ENCODE measurements at regions not wholly inside any gene's neighbourhood (a gene's known extent, or its start where the extent isn't known, plus 50 kb on each side); places are given as distances from the start of the nearest gene placed in this dataset.

DNA sequence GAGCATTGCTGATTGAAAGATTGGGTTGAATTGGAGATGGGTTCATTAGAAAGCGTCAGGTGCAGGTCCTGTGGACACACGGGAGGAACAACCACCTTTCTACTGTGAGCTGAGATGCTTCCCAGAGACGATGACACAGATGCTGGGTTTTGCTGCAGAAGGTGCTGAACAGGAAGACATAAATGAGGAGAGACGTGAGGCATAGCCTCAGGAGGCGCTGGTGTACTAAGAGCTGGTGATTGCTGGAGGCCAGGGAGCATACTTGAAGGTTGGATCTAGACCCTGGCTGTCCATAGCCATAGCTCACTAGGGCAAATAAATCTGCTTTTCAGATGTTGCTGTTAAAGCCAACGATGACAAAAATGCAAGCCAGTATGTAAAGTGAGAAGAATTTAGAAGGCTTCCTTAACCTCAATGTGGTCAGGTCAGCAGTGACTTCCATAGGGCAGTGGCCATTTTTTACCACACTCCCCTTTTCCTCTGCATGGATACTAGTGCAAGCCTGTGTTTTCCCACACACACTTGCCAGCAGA, 153.7 kb downstream of the SOX11 start:
- DNase-seq = no peak

GRCh38 chr2:5846881-5847280, 154.7 kb downstream of the SOX11 start:
- no peak for DNase-seq

GRCh38 chr2:5849562-5849961, 157.4 kb downstream of the SOX11 start:
- DNase-seq = no peak

- DNase-seq = no peak
Measured at GRCh38 chr2:5851410-5851809, 159.2 kb downstream of the SOX11 start.

DNA sequence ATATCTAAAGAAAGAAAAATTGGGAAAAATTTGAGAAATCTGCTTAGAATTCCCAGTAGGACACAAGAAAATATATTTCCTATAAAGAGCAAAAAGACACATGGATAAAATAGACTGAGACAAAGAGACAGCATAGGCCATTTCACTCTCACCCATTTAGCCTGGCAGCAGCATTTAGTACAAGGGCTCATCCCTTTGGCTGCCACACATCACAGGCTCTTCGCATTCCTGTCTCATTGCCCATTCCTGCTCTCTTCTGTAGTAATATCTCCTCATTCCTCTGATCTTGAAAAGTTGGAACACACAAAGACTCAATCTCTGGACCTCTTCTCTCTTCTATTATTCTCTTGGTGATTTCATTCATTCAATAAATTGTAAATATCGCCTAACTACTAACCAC, 162.6 kb downstream of the SOX11 start:
- DNase-seq = no peak

DNA sequence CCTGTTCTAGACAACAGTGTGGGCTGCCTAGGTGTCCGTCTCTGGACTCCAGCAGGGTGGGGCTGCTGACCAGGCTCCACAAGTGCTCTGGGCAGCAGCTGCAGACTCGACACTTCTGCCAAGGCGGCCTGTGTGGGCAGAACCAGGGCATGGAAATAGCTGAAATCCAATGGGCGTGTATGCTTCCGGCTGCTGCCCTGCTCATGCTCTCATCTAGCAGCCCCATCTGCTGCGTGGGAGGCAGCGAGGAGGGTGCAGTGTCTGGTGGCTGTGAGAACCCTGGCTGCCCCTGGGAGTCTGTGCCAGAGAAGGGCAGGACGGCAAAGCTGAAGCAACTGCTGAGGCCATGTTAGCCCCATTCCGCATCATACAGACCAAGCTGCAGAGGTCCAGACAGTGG, 174.9 kb downstream of the SOX11 start:
- no peak for DNase-seq

- no peak for DNase-seq
Measured at GRCh38 chr2:5868931-5869330, 176.7 kb downstream of the SOX11 start.

GRCh38 chr2:5869936-5870335, 177.8 kb downstream of the SOX11 start:
- no peak for DNase-seq

- DNase-seq = no peak
Measured at GRCh38 chr2:5877360-5877759, 185.2 kb downstream of the SOX11 start.

DNA sequence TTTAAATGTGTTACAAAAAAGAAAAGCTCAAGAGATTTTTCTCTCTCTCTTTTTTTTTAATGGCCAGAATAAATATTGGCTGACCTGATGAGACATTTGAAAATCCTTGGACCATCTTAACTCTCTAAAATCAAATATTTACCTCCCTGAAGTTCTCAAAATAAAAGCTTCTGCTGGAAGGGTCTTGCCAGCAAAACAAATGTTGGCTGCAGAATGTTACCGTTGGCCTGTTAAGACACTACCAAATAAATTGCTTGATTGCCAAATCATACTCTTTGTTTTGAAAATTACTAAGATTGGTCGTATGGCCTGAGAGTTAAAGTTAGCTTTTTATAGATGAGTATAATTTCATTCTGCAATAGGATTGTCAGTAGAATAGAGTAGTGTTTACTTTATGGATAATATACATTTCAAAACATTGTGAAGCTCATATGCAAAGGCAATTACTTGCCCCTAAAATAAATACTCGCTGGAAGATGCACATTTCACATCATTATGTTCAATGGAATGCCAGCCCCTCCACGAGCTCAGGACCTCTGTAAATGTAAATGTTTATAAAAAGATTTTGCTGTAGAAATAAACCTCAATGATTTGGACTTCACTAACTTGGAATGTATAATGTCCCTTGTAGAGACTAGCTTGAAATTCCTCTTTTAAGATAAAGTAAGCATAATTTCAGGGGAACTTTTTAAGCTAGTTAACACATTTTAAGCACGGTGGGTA, 193.4 kb downstream of the SOX11 start:
- DNase-seq = no peak

DNA sequence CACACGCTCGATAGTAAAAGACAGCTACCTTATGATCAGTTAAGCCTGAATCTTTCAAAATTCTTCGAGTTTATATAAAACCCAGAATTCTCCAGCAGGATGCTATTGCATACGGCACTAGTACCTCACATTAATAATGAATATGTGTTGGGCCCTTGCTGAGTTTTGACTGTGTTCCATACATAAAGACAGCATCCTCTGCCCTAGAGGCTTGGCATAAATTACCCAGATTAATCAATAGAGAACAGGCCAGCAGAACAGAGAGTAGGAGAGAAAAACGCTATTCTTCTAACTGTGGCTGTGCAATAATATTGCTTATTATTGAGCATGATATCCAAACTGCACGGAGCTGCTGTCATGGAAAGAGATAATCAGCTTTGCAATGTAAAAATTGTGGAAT, 194.3 kb downstream of the SOX11 start:
- no peak for DNase-seq

- DNase-seq = no peak
Measured at GRCh38 chr2:5888126-5888525, 195.9 kb downstream of the SOX11 start.

GRCh38 chr2:5889519-5889918, 197.3 kb downstream of the SOX11 start:
- DNase-seq = no peak

GRCh38 chr2:5894355-5894754, 202.2 kb downstream of the SOX11 start:
- DNase-seq = no peak

DNA sequence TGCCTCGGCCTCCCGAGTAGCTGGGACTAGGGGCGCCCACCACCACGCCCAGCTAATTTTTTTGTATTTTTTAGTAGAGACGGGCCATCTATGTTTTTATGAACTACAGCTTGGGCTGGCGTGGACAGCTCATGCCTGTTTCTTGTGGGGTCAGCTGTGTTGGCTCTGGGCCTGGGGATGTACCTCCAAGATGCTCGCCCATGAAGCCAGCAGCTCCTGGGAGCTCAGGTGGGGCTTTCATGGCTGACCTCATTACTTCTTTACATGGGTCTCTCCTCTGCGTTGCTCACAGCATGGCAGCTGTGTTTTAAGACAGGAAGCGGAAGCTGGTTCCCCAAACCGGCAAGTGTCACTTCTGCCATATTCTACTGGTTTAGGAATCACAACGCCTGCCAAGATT, 203.1 kb downstream of the SOX11 start:
- DNase-seq = no peak

GRCh38 chr2:5897249-5897648, 205.1 kb downstream of the SOX11 start:
- no peak for DNase-seq

DNA sequence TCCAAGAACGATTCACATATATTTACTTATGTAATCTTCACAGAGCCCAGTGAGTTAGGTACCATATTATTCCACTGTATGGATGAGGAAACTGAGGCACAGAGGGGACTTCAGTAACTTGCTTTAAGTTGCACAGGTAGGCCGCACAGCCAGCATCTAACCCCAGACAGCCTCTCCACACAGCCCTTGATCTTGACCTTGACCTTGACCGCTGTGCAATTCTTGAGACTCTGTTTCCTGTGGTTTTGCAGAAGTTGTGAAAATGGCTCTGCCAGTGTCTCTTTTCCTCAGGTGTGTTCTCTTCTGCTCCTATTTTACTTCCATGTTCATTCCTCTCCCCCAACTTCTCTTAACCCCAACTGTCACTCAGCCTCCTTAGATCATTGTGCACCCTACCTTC, 206.5 kb downstream of the SOX11 start:
- DNase-seq = no peak

DNA sequence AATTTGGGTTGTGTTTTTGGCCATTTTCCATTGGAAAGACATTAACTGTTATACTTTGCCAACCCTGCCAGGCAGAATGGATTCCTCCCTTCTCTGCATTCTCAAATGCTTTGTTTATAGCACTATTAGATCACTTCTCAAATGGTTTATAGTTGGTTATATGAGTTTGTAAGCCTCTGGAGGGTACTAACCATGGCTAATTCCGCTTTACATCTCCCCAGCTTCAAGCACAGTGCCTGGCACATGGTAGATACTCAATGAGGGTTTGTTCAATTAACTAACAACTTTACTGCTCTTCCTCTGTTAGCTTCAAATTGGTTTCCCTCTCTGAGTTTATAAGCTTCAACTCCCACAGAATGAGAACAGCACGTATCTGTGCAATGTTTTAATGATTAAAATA, 213.5 kb downstream of the SOX11 start:
- no peak for DNase-seq

DNA sequence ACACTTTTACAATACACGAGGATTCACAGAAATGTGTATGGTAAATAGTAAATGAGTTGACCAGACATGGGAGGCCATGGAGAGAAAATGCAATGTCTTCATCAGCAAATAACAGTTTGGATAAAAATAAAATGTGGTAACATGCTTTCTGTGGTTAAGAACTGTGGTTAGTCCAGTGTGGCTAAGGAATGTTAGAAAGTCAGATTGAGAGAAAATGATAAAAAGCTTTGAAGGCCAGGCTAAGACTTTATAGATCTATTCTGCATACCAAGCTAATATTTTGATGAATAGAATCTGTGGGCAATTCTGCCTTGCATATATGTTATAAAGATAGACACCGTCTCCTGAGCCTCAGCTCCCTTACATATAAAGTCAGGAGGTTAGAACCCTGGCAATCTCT, 215.9 kb downstream of the SOX11 start:
- no peak for DNase-seq

GRCh38 chr2:5911718-5912117, 219.5 kb downstream of the SOX11 start:
- no peak for DNase-seq

DNA sequence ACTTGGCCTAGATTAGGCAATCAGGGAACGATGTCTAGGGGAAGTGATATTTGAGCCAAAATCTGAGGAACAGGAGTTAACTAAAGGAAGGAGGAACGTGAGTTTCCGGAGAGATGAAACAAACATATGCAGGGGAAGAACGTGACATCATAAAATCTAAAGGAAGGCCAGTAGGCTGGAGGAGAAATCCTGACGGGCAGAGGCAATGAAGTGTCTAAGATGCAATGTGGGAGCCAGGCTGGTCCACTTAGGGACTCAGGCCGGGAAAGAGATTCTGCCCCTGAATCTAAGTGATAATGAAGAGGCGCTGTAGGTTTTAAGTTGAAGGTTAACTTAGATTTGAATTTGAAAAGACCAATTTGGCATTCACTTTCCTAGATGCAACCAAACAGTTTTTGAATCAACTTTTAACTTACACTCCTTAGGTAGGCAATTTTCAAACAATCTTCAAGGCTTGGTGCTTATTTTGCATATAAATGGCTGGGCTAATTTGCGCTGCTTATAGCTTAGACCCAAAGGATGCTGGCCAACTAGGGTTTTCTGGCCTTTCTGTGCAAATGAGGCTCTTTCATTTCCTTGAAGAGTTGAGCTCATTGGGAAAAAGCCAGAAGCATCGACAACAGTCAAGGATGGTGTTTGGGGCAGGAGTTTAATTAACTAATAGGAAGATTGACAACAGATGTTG, 221.7 kb downstream of the SOX11 start:
- DNase-seq = no peak

- DNase-seq = no peak
Measured at GRCh38 chr2:5914811-5915611, 222.8 kb downstream of the SOX11 start.

DNA sequence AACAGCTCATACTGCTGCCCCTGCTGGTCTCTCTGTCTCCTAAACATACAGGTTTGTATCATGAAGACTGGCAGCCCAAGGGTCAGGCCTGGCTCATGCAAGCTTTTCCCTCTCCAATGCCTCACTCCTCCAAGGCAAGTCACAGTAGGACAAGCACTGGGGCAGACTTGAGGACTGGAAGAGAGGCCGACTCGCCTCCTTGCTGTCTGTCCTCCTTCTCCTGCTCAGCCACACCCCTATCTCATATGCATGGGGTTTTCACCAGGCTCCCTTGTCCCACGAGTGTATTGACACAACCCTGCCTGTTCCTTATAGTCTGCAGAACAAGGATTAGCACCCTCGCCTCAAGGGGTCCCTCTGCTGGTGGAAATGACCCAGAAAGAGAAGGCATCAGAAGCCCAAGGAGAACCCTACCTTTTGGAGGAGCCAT, 223.7 kb downstream of the SOX11 start:
- peak; percentile 7 for DNase-seq
